DOHH2 (cell line): ENCODE measurements at regions not wholly inside any gene's neighbourhood (a gene's known extent, or its start where the extent isn't known, plus 50 kb on each side); places are given as distances from the start of the nearest gene placed in this dataset.

Experiments used
- CTCF ChIP-seq: fragments of 200-600 bp; sonication (generic); IDR thresholded peaks from one replicate; pipeline ENCODE4 v1.5.1; 2014; ENCODE audit warnings: antibody characterized with exemption, mild to moderate bottlenecking, low read depth, low read length; ENCODE audit not compliant: poor library complexity, severe bottlenecking
- EZH2phosphoT487 ChIP-seq: fragments of 200-600 bp; sonication (generic); IDR thresholded peaks from 2 replicates; pipeline ENCODE4 v1.6.1; 2017; ENCODE audit warnings: borderline replicate concordance, mild to moderate bottlenecking, antibody characterized with exemption, low read length, moderate library complexity, mixed read lengths

DNA sequence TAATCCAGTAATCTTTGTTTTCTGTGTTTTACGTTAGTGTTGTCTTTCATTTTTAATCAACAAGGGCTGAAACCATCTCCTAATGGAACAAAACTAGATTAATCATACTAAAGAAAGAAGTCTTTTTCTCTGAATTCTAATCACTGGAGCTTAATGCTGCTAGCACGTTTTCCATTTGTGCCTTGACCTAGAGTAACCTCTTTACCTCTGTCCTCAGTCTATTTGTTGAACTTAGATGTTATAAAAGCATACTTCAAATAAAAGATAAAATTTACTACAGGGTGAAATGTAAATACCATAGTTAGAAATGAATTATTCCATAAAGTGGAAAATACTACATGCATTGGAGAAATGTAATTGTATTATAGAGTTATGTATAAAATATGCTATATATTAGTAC lies 207.1 kb downstream of the NKX6-1 start:
- TF ChIP-seq EZH2phosphoT487 (no peak), CTCF (no peak)
